H1 (cell line): ENCODE measurements at regions not wholly inside any gene's neighbourhood (a gene's known extent, or its start where the extent isn't known, plus 50 kb on each side); places are given as distances from the start of the nearest gene placed in this dataset.

Source experiments
- SAP30 ChIP-seq: fragments of 300-600 bp; sonication (generic); IDR thresholded peaks from 2 replicates; pipeline ENCODE4 v1.7.1; 2012; ENCODE audit warnings: low read length, moderate library complexity, mild to moderate bottlenecking, inconsistent platforms; ENCODE audit not compliant: insufficient read depth, insufficient replicate concordance

DNA sequence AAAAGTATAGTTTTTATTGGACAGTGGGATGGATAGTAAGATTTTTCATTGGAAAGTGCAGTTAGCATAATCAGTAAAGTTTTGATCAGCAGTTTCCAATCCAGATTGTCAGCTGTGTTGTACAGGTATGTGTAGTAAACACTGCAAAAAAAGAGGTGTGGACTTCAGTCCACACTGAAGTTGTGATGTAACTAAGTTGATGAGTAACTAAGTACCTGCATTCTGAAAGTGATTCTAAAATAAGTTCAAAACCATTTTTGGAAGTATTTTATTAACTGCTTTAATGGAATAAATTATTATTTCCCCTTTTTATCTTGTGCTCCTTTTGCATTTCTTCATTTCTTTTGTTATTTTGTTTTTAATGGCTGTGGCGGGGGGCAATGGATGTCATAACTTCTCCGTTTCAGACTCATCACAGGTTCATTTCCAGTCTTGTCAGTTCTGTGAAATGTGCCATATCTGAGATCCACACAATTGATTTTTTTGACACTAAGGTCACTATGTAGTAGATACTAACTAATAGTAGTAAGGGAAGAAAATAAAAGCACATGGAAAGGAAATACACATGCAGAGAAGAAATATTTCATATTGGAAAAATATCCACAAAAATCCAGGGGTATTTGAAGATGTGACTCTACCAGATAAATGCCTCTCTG lies 247.5 kb downstream of the GABRG1 start (continued):
- no peak for TF ChIP-seq SAP30
